ENCODE measurements at regions not wholly inside any gene's neighbourhood (a gene's known extent, or its start where the extent isn't known, plus 50 kb on each side); places are given as distances from the start of the nearest gene placed in this dataset.

DNA sequence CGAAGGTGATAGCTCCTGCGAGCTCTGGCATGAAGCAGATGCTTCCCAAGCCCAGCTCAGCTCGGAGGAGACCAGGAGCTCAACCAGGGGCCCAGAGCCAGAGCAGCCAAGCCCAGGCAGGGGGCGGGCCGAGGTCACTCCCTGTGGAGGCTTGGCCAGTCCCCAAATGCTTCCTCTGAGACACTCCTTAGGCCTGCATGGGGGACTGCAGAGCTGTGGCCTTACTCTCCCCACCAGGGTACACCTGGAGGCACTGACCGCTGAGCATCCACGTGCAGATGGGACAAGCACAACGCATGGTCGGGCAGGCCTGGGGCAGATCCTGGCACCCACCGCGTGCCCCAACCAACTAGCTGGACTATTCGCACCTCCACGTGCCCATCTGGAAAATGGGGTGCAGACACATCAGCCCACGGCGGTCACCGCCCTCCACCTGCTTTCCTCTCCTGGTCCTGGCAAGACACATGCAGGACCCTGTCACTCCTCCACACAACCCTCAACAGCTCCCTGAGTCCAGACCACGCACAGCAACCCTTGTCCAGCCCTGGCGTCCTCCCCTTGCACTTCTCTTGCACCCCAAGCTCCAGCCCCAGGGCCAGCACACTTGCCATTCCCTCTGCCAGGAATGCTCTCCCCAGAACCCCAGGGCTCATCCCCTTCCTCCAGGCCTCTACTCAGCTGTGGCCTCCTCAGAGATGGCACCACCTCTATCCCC, 164.7 kb upstream of the IQSEC1 start:
- Histone ChIP-seq H3K4me3 (ENCODE audit: low read depth, low read length) (no peak overlapping the region), H3K36me3 (ENCODE audit: control insufficient read depth, insufficient read depth, low read length) (no peaks in the 10 kb centered on the region), H3K79me2 (no peaks in the 10 kb centered on the region), H3K9ac (no peak overlapping the region), H3K9me3 (ENCODE audit: control insufficient read depth, low read length) (no peaks in the 10 kb centered on the region), H3K27me3 (ENCODE audit: control insufficient read depth, insufficient read depth, low read length) (no peaks in the 10 kb centered on the region), H3K4me2 (ENCODE audit: low read length) (no peak overlapping the region), H3K4me1 (no peaks in the 10 kb centered on the region), H2AFZ (no peak overlapping the region), H3K27ac (no peak overlapping the region)
- TF ChIP-seq, protein P1, sequence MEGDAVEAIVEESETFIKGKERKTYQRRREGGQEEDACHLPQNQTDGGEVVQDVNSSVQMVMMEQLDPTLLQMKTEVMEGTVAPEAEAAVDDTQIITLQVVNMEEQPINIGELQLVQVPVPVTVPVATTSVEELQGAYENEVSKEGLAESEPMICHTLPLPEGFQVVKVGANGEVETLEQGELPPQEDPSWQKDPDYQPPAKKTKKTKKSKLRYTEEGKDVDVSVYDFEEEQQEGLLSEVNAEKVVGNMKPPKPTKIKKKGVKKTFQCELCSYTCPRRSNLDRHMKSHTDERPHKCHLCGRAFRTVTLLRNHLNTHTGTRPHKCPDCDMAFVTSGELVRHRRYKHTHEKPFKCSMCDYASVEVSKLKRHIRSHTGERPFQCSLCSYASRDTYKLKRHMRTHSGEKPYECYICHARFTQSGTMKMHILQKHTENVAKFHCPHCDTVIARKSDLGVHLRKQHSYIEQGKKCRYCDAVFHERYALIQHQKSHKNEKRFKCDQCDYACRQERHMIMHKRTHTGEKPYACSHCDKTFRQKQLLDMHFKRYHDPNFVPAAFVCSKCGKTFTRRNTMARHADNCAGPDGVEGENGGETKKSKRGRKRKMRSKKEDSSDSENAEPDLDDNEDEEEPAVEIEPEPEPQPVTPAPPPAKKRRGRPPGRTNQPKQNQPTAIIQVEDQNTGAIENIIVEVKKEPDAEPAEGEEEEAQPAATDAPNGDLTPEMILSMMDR (IDR thresholded peaks at IDR 0.05): no peak

DNA sequence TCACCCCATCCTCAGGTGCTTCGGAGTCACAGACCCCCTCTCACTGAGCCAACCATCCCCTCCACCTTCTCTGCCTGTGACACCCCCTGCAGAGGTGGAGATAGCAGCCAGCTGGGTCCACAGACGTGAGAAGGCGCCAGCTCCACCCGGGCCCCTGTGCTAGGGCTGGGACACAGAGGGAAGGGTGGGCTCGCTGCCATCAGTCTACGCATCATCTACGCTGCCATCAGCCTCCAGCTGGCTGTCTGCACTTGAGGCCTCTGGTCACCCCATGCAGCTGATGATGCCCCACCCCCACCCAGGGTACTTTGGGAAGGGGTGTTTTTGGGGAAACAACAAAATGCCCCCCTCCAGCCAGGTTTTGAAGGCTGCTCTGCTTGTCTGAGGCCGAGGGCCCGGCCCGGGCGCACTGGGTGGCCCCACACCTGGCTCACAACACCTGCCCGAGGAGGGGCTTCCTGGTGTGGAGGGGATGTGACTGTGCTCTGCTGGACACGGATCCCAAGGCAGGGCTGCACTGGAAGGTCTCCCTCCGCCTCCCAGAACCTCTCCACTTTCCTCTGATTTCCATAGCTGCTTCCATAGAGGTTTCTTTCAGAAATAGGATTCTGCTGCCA, 163.4 kb upstream of the IQSEC1 start:
- H3K27ac ChIP-seq: no peak overlapping the region
- no peaks in the 10 kb centered on the region for H3K36me3 ChIP-seq (ENCODE audit: control insufficient read depth, insufficient read depth, low read length)
- H3K79me2 ChIP-seq: no peaks in the 10 kb centered on the region
- H3K4me2 ChIP-seq (ENCODE audit: low read length): no peak overlapping the region
- H3K4me3 ChIP-seq (ENCODE audit: low read depth, low read length): no peak overlapping the region
- TF ChIP-seq, protein P1 (IDR thresholded peaks at IDR 0.05): no peak
- no peak overlapping the region for H2AFZ ChIP-seq
- no peaks in the 10 kb centered on the region for H3K4me1 ChIP-seq
- H3K9me3 ChIP-seq (ENCODE audit: control insufficient read depth, low read length): no peaks in the 10 kb centered on the region
- no peaks in the 10 kb centered on the region for H3K27me3 ChIP-seq (ENCODE audit: control insufficient read depth, insufficient read depth, low read length)
- no peak overlapping the region for H3K9ac ChIP-seq

DNA sequence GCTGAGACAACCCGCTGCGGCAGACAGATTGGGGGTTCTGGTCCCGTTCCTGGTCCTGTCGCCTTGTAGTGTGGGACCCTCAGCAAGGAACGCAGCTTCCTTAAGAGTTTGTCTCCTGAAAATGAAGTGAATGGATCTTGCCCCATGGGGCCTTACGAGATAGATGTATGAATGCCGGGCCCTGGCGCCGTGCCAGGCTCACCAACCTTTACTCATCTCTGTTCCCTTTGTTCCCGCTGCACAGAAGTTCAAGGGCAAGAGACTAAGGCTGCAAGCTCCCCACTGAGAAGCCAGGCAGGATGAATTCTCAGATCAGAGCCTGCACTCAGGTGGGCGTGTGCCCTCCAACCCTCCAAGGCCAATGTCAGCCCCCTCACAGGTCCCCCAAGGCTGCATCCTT, 162.7 kb upstream of the IQSEC1 start:
- TF ChIP-seq, protein P1 (IDR thresholded peaks at IDR 0.05): no peak

DNA sequence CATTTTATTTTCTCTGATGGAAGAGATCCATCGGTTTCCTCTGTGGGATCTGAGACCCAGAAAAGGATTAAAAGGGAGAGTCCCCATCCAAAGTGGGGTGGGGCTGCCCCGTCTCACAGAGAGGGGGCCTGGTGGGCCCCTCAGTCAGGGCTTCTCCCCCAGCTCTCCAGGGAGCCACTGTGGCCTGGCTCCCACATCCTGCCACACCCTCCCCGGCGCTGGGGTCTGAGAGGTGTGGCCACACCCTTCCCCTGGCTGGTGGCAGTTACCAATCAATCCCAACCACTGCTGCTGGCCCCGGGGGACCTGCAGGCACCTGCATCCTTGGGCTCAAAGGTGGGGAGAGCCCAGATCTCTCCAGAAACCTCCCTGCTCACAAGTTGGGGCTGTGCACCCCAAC, 161.8 kb upstream of the IQSEC1 start:
- Histone ChIP-seq H2AFZ (no peak overlapping the region), H3K4me1 (no peaks in the 10 kb centered on the region), H3K4me3 (ENCODE audit: low read depth, low read length) (no peak overlapping the region), H3K36me3 (ENCODE audit: control insufficient read depth, insufficient read depth, low read length) (no peaks in the 10 kb centered on the region), H3K27me3 (ENCODE audit: control insufficient read depth, insufficient read depth, low read length) (no peaks in the 10 kb centered on the region), H3K27ac (no peak overlapping the region), H3K9ac (no peak overlapping the region), H3K4me2 (ENCODE audit: low read length) (no peak overlapping the region), H3K9me3 (ENCODE audit: control insufficient read depth, low read length) (no peaks in the 10 kb centered on the region), H3K79me2 (no peaks in the 10 kb centered on the region)
- TF ChIP-seq, protein P1 (IDR thresholded peaks at IDR 0.05): no peak

More for the DNA sequence above, 162.7 kb upstream of the IQSEC1 start:
- H3K27ac ChIP-seq: no peak overlapping the region
- no peaks in the 10 kb centered on the region for H3K79me2 ChIP-seq
- H3K36me3 ChIP-seq (ENCODE audit: control insufficient read depth, insufficient read depth, low read length): no peaks in the 10 kb centered on the region
- H3K4me1 ChIP-seq: no peaks in the 10 kb centered on the region
- no peak overlapping the region for H3K9ac ChIP-seq
- no peaks in the 10 kb centered on the region for H3K27me3 ChIP-seq (ENCODE audit: control insufficient read depth, insufficient read depth, low read length)
- H3K4me2 ChIP-seq (ENCODE audit: low read length): no peak overlapping the region
- H2AFZ ChIP-seq: no peak overlapping the region
- no peaks in the 10 kb centered on the region for H3K9me3 ChIP-seq (ENCODE audit: control insufficient read depth, low read length)
- H3K4me3 ChIP-seq (ENCODE audit: low read depth, low read length): no peak overlapping the region

DNA sequence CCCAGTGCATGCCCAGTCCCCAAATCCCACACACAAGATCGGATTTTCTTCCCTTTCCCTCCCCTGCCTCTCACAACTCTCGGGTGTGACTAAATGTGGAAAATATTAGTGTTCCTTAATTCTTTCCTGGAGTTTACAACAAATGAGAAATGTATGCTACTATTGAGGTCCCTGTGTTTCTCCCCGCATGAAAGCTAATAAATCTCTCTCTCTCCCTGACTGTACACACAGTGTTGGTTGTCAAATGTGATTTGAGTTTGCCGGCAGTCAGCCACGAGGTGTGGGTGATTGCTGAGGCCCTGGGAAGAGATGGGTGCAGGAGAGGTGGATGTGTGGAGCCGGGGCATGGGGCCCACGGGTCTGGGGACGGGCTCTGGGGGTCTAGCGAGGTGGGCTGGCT, 161.4 kb upstream of the IQSEC1 start:
- no peaks in the 10 kb centered on the region for H3K9me3 ChIP-seq (ENCODE audit: control insufficient read depth, low read length)
- TF ChIP-seq, protein P1 (IDR thresholded peaks at IDR 0.05): no peak
- H3K27me3 ChIP-seq (ENCODE audit: control insufficient read depth, insufficient read depth, low read length): no peaks in the 10 kb centered on the region
- no peak overlapping the region for H3K4me3 ChIP-seq (ENCODE audit: low read depth, low read length)
- no peak overlapping the region for H2AFZ ChIP-seq
- H3K27ac ChIP-seq: no peak overlapping the region
- no peaks in the 10 kb centered on the region for H3K36me3 ChIP-seq (ENCODE audit: control insufficient read depth, insufficient read depth, low read length)
- H3K79me2 ChIP-seq: no peaks in the 10 kb centered on the region
- H3K9ac ChIP-seq: no peak overlapping the region
- H3K4me2 ChIP-seq (ENCODE audit: low read length): no peak overlapping the region
- H3K4me1 ChIP-seq: no peaks in the 10 kb centered on the region

Measured in parathyroid adenoma (tissue), 2 donors.